Breast epithelium (tissue), 4 donors: ENCODE measurements at regions not wholly inside any gene's neighbourhood (a gene's known extent, or its start where the extent isn't known, plus 50 kb on each side); places are given as distances from the start of the nearest gene placed in this dataset.

ENCODE experiments used
- DNase-seq, 2 donors: peaks; one replicate each; pipeline ENCODE4 v3.0.0-alpha.2; 2019; ENCODE audit warnings: low spot score in 2 of 2
- H3K27ac ChIP-seq, 2 donors: fragments of 200-600 bp; sonication (generic) in 1 of 2; one replicate each; pipeline ENCODE4 v1.5.1; 2016 to 2019; ENCODE audit warnings: mild to moderate bottlenecking in 1 of 2
- H3K27me3 ChIP-seq, 2 donors: fragments of 200-600 bp; sonication (generic) in 1 of 2; one replicate each; pipeline versions ENCODE4 v1.5.1 to v1.6.0; 2017 to 2019; ENCODE audit warnings: control low read depth in 1 of 2, mild to moderate bottlenecking in 1 of 2
- H3K36me3 ChIP-seq: fragments of 200-600 bp; one replicate; pipeline ENCODE4 v1.5.1; 2019
- H3K4me1 ChIP-seq, 2 donors: fragments of 200-600 bp; sonication (generic); one replicate each; pipeline ENCODE4 v1.5.1; 2016 to 2019; ENCODE audit warnings: control low read depth in 1 of 2
- H3K4me3 ChIP-seq, 3 donors: fragments of 200-600 bp; sonication (generic); 1 replicate in 2 of 3; 2 replicates in 1 of 3; pipeline ENCODE4 v1.5.1; 2016 to 2019; ENCODE audit warnings: mild to moderate bottlenecking in 3 of 3, moderate library complexity in 2 of 3
- H3K9me3 ChIP-seq, 2 donors: fragments of 200-600 bp; sonication (generic) in 1 of 2; one replicate each; pipeline ENCODE4 v1.5.1; 2016 to 2019; ENCODE audit warnings: control low read depth in 1 of 2
- CTCF ChIP-seq, 3 donors: fragments of 450-650 bp; IDR thresholded peaks; one replicate each; pipeline ENCODE4 v1.5.1; 2016 to 2017; ENCODE audit warnings: antibody characterized with exemption in 3 of 3, mild to moderate bottlenecking in 3 of 3, moderate library complexity in 3 of 3
- POLR2A ChIP-seq: fragments of 450-650 bp; IDR thresholded peaks from one replicate; pipeline ENCODE4 v1.6.1; 2016; ENCODE audit warnings: antibody characterized with exemption, mild to moderate bottlenecking, moderate library complexity
- POLR2AphosphoS5 ChIP-seq, 3 donors: sonication (generic); formaldehyde crosslinking; IDR thresholded peaks; one replicate each; pipeline ENCODE4 v1.6.1; 2017; ENCODE audit warnings: antibody characterized with exemption in 3 of 3
- intact Hi-C: fragments of 100-400 bp; cut with DNase I; formaldehyde crosslinking; loops from one replicate; pipeline ENCODE4 v1.15.1; 2023; ENCODE audit warnings: low total_unique reads

GRCh38 chr3:107907996-107908395, 182.8 kb downstream of the CD47 start:
- intact Hi-C loops = no loop called here
- no peak overlapping the region for H3K4me3 ChIP-seq
- TF ChIP-seq CTCF (IDR thresholded peaks at IDR 0.05) (no peak), POLR2AphosphoS5 (IDR thresholded peaks at IDR 0.05) (no peak), POLR2A (no peak)

GRCh38 chr3:107904536-107905066, 186.2 kb downstream of the CD47 start:
- H3K27ac ChIP-seq = no peak overlapping the region
- intact Hi-C loops = no loop called here
- no peaks in the 10 kb centered on the region for H3K27me3 ChIP-seq
- H3K4me3 ChIP-seq = no peak overlapping the region
- DNase-seq = no peak
- H3K4me1 ChIP-seq = no peaks in the 10 kb centered on the region
- no peak for TF ChIP-seq CTCF (IDR thresholded peaks at IDR 0.05)
- no peaks in the 10 kb centered on the region for H3K9me3 ChIP-seq
- no peaks in the 10 kb centered on the region for H3K36me3 ChIP-seq

More at GRCh38 chr3:107907996-107908395, 182.8 kb downstream of the CD47 start:
- no peaks in the 10 kb centered on the region for H3K4me1 ChIP-seq
- DNase-seq = no peak
- H3K27ac ChIP-seq = no peak overlapping the region
- no peaks in the 10 kb centered on the region for H3K9me3 ChIP-seq
- H3K27me3 ChIP-seq = no peaks in the 10 kb centered on the region
- H3K36me3 ChIP-seq = no peaks in the 10 kb centered on the region

GRCh38 chr3:107899990-107900651, 190.7 kb downstream of the CD47 start:
- Histone ChIP-seq H3K4me1 (no peaks in the 10 kb centered on the region), H3K9me3 (no peaks in the 10 kb centered on the region), H3K27ac (no peak overlapping the region), H3K4me3 (no peak overlapping the region), H3K36me3 (no peaks in the 10 kb centered on the region), H3K27me3 (no peaks in the 10 kb centered on the region)
- DNase-seq = no peak
- no peak for TF ChIP-seq POLR2AphosphoS5 (IDR thresholded peaks at IDR 0.05)
- TF ChIP-seq CTCF (IDR thresholded peaks at IDR 0.05) = no peak
- TF ChIP-seq POLR2A = no peak
- intact Hi-C loops = no loop called here

GRCh38 chr3:107897471-107898061, 193.3 kb downstream of the CD47 start:
- Histone ChIP-seq H3K27me3 (no peaks in the 10 kb centered on the region), H3K4me3 (no peak overlapping the region), H3K4me1 (no peaks in the 10 kb centered on the region), H3K27ac (no peak overlapping the region), H3K9me3 (no peaks in the 10 kb centered on the region), H3K36me3 (no peaks in the 10 kb centered on the region)
- intact Hi-C loops = no loop called here
- TF ChIP-seq POLR2A = no peak
- no peak for TF ChIP-seq CTCF (IDR thresholded peaks at IDR 0.05)
- TF ChIP-seq POLR2AphosphoS5 (IDR thresholded peaks at IDR 0.05) = no peak
- DNase-seq = no peak

GRCh38 chr3:107894998-107895397, 195.8 kb downstream of the CD47 start:
- intact Hi-C loops = no loop called here
- TF ChIP-seq POLR2AphosphoS5 (IDR thresholded peaks at IDR 0.05) (no peak), CTCF (IDR thresholded peaks at IDR 0.05) (no peak), POLR2A (no peak)
- Histone ChIP-seq H3K36me3 (no peaks in the 10 kb centered on the region), H3K27ac (no peak overlapping the region), H3K27me3 (no peaks in the 10 kb centered on the region), H3K4me3 (no peak overlapping the region), H3K4me1 (no peaks in the 10 kb centered on the region), H3K9me3 (no peaks in the 10 kb centered on the region)
- DNase-seq = no peak
